GM21576 (cell line): ENCODE measurements at regions not wholly inside any gene's neighbourhood (a gene's known extent, or its start where the extent isn't known, plus 50 kb on each side); places are given as distances from the start of the nearest gene placed in this dataset.
"Not testable (repeated sequence)": the region's sequence is repeated elsewhere in the genome, so short reads cannot be mapped to it uniquely, and the experiment has no call there.

ENCODE experiments used
- ATAC-seq: cut with Tn5 transposase; IDR thresholded peaks from one replicate; pipeline ENCODE4 v1.9.1; 2021; ENCODE audit warnings: mild to moderate bottlenecking, moderate library complexity; ENCODE audit not compliant: unreplicated experiment

GRCh38 chr1:30533796-30534550, 189.4 kb downstream of the MATN1 start:
- no peak for ATAC-seq

GRCh38 chr1:30533141-30533540, 190.2 kb downstream of the MATN1 start:
- no peak for ATAC-seq

GRCh38 chr1:30532621-30533020, 190.8 kb downstream of the MATN1 start:
- ATAC-seq = no peak

- ATAC-seq = no peak
These were observed 195.8 kb downstream of the MATN1 start for GRCh38 chr1:30527511-30528140.

- no peak for ATAC-seq
These were observed 196.6 kb downstream of the MATN1 start for GRCh38 chr1:30526652-30527345.

- ATAC-seq = no peak
These were observed 197.3 kb downstream of the MATN1 start for GRCh38 chr1:30525971-30526651.

- no peak for ATAC-seq
These were observed 197.8 kb downstream of the MATN1 start for GRCh38 chr1:30525631-30525970.

- ATAC-seq = no peak
These were observed 198.4 kb downstream of the MATN1 start for GRCh38 chr1:30524840-30525617.

GRCh38 chr1:30524025-30524555, 199.3 kb downstream of the MATN1 start:
- not testable (repeated sequence) for ATAC-seq

- no peak for ATAC-seq
These were observed 200.0 kb downstream of the MATN1 start for GRCh38 chr1:30523055-30524020.

- ATAC-seq = no peak
These were observed 201.1 kb downstream of the MATN1 start for GRCh38 chr1:30522031-30523004.

GRCh38 chr1:30521261-30521865, 202.0 kb downstream of the MATN1 start:
- no peak for ATAC-seq

- ATAC-seq = no peak
These were observed 202.9 kb downstream of the MATN1 start for GRCh38 chr1:30520476-30520875.

GRCh38 chr1:30519201-30519763, 204.1 kb downstream of the MATN1 start:
- ATAC-seq = no peak

GRCh38 chr1:30518696-30519095, 204.7 kb downstream of the MATN1 start:
- ATAC-seq = no peak

- ATAC-seq = no peak
These were observed 205.2 kb downstream of the MATN1 start for GRCh38 chr1:30518186-30518585.

GRCh38 chr1:30517666-30518065, 205.7 kb downstream of the MATN1 start:
- not testable (repeated sequence) for ATAC-seq
